ENCODE measurements at regions not wholly inside any gene's neighbourhood (a gene's known extent, or its start where the extent isn't known, plus 50 kb on each side); places are given as distances from the start of the nearest gene placed in this dataset.

DNA sequence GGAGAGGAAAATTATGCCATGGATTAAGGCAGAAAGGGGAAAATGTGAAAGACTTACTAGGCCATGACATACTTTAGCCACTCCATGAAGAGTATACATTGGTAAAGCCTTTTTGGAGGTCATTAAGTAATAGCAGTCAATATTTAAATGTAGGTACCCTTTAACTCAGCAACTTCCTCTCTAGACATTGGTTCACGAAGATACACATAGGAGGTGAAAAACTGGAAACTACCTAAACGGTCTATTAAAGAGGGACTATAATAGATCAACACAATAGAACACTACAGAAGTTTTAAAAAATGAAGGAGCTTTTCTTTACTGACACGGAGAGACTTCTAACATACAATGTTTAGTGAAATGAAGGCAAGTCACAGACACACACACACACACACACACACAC is 68.2 kb upstream of the BMAL1 start:
- TF ChIP-seq BCL11A (tag by site-specific recombination; IDR thresholded peaks at IDR 0.05; ENCODE audit: low read depth) (no peak), ZNF624 (tag by site-specific recombination; IDR thresholded peaks at IDR 0.05) (no peak), ZNF138 (tag by site-specific recombination; IDR thresholded peaks at IDR 0.05; ENCODE audit: borderline replicate concordance) (no peak), ZNF280D (tag by site-specific recombination; IDR thresholded peaks at IDR 0.05) (no peak), REST (tag by site-specific recombination; IDR thresholded peaks at IDR 0.05) (no peak), YY1 (tag by site-specific recombination; IDR thresholded peaks at IDR 0.05) (no peak), ZNF274 (IDR thresholded peaks at IDR 0.05; ENCODE audit: low read length) (no peak), ZNF274 (tag by site-specific recombination; IDR thresholded peaks at IDR 0.05; ENCODE audit: borderline replicate concordance) (no peak), ZBTB17 (tag by site-specific recombination; IDR thresholded peaks at IDR 0.05) (no peak), ZNF560 (tag by site-specific recombination; IDR thresholded peaks at IDR 0.05; ENCODE audit: borderline replicate concordance) (no peak), ZNF146 (tag by site-specific recombination; IDR thresholded peaks at IDR 0.05) (no peak), ZNF76 (tag by site-specific recombination; IDR thresholded peaks at IDR 0.05; ENCODE audit: borderline replicate concordance, low read depth) (no peak), ZNF785 (tag by site-specific recombination; IDR thresholded peaks at IDR 0.05) (no peak)
- TF ChIP-seq, protein P1, sequence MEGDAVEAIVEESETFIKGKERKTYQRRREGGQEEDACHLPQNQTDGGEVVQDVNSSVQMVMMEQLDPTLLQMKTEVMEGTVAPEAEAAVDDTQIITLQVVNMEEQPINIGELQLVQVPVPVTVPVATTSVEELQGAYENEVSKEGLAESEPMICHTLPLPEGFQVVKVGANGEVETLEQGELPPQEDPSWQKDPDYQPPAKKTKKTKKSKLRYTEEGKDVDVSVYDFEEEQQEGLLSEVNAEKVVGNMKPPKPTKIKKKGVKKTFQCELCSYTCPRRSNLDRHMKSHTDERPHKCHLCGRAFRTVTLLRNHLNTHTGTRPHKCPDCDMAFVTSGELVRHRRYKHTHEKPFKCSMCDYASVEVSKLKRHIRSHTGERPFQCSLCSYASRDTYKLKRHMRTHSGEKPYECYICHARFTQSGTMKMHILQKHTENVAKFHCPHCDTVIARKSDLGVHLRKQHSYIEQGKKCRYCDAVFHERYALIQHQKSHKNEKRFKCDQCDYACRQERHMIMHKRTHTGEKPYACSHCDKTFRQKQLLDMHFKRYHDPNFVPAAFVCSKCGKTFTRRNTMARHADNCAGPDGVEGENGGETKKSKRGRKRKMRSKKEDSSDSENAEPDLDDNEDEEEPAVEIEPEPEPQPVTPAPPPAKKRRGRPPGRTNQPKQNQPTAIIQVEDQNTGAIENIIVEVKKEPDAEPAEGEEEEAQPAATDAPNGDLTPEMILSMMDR (tag by site-specific recombination; IDR thresholded peaks at IDR 0.05), result no peak

Measured in HEK293 (cell line).